LoVo (cell line): ENCODE measurements at regions not wholly inside any gene's neighbourhood (a gene's known extent, or its start where the extent isn't known, plus 50 kb on each side); places are given as distances from the start of the nearest gene placed in this dataset.

Experiments used
- DNase-seq: peaks from one replicate; pipeline ENCODE4 v3.0.0-alpha.2; 2016; ENCODE audit warnings: low spot score

- DNase-seq: no peak
Observed at GRCh38 chr16:80489173-80489572, 51.6 kb upstream of the DYNLRB2 start.

DNA sequence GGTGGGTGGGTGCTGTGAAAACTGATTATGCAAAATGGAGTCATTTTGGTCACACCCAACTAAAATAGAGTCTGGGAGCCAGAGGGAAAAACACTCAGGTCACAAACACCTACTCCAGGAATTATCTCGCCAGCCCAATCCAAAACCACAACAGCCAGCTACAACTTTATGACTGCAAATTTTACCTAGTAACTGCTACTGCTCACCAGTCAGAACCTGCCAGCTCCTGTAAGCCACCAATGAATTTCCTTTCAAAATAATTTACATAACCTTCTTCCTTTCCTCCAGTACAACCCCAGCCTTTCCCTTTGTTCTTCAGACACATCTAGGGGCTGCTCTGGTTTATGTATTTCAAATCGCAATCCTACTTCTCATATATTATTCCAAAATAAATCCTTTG lies 52.6 kb upstream of the DYNLRB2 start:
- DNase-seq: no peak

- no peak for DNase-seq
Observed at GRCh38 chr16:80480664-80481063, 60.1 kb upstream of the DYNLRB2 start.

- DNase-seq: no peak
Observed at GRCh38 chr16:80477838-80478237, 63.0 kb upstream of the DYNLRB2 start.

DNA sequence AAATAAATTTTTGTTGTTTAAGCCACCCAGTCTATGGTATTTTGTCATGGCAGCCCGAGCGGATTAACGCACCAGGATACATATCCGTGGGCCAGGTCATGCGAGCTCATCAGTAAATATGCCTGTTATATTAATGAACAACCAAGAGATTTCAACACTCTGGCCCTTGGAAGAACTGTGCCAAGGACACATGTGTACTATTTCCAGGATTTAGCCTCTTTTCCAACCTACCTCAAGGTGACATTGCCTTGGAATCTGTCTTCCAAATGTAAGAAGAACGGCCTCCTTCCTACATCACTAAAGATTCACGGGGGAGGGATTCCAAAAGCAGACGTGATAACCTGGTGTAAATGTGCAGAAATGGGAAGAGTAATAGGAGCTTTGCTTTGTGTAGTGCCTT lies 72.8 kb upstream of the DYNLRB2 start:
- DNase-seq: no peak

DNA sequence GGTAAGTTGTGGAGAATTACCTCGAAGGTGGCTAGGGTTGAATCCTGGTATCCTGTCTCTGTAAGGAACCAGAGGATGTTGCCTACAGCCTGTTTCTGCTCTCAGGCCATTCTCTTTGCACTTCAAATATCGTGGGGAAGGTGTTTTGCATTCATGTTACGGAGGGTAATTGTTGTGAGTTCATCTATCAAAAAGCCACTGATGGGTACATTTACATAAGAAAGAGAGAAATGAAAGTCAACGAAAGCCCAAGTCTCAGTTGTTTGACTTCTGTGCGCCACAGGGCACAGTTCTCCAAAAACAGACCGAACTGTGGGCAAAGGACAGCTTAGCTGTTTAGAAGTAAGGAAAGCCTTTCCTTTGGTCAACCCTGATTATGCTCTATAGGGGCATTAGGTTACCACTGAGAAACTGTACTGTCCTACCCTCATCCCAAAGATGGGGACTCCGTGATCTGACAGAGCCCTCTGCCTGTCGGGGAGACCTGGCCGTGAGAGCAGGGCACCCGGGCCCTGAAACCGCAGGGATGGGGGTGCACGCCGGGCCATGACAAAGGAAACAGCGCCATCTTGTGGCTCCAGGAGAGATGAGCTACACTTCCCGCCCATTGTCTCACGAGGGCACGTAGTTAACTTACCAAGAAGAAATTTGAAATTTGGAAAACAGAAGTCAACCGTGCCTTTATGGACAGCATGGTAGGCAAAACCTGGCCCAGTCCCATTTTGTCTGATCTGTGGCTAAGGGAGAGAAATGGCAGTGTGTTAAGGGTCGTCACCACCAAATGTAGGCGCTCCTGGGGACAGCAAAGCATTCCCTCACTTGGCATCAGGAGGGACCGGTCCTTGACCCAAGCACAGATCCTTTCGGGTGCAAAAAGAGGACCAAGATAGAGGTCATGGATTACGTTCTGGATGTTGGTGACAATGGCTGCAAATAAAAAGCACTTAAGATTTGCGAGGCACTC lies 74.5 kb upstream of the DYNLRB2 start:
- DNase-seq: peak; percentile 36

- no peak for DNase-seq
Observed at GRCh38 chr16:80463751-80464495, 76.9 kb upstream of the DYNLRB2 start.

DNA sequence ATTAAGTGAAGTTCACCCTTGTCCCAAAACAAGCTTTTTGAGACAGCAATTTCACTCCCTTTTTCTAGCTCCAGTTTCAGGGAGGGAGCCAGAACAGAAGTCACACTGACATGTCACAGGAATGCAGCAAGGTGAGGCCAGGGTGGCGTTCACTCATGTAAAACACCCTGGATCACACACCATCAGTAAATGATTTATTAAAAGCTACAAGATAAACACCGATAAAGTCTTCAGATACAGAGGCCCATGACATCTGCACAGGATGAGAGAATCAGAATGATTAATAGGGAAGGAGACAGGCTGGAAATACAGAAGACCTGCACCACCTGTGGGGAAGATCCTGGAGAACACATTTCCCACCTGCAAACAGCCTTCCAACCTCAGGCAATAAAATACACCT lies 77.5 kb upstream of the DYNLRB2 start:
- no peak for DNase-seq

GRCh38 chr16:80462917-80463316 lies 77.9 kb upstream of the DYNLRB2 start:
- DNase-seq: no peak

- DNase-seq: no peak
Observed at GRCh38 chr16:80460988-80461387, 79.8 kb upstream of the DYNLRB2 start.

- DNase-seq: no peak
Observed at GRCh38 chr16:80459966-80460365, 80.8 kb upstream of the DYNLRB2 start.

DNA sequence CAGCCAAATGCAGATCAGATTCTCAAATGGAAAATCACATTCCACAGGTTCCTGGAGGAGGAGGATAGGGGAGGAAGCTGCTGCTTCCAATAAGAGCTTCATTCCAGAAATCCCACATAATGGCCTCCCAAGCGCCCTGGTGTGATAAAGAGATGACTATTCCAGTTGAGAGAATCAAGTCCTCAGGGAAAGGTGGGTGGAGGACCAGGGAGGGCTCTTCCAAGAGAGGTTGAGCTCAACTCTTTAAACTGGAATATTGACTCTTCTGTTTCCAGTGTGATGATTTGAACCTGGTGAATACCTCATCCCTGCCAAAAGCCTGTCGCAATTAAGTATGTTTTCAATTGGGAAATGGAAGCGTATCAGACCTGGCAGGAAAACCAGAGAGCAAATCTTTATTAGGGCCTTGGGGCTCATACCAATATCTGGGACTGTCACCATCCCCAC lies 81.4 kb upstream of the DYNLRB2 start:
- no peak for DNase-seq

DNA sequence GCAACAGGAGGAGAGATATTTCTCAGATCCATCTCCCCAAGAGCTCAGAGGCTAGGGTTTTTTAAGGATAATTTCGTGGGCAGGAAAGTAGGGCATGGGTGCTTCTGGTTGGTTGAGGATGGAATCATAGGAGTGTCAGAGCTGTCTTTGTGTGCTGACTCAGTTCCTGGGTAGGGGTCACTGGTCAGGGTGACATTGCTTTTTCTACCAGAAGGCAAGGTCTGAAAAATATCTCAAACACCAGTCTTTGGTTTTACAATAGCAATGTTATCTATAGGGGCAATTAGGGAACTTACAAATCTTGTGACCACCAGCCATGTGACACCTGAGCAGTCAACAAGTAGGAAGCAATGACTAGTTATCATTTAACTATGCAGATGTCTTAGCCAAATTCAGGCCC lies 82.9 kb upstream of the DYNLRB2 start:
- DNase-seq: no peak

DNA sequence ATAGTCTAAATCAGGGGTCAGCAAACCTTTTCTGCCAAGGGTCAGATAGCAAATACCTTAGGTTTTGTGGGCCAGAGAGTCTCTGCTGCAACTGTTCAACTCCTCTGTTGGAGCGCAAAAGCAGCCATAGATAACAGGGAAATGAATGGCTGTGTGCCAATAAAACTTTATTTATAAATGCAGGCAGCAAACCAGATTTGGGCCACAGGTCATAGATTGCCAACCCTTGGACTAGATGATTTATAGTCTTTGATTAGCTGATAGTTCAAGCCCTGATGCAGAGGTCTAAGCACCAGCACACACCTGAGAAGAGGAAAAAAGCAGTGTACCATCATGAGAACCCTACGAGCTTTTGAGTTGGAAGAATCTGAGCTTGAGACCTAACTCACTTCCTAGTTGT lies 86.0 kb upstream of the DYNLRB2 start:
- no peak for DNase-seq

- DNase-seq: no peak
Observed at GRCh38 chr16:80449392-80449791, 91.4 kb upstream of the DYNLRB2 start.

- no peak for DNase-seq
Observed at GRCh38 chr16:80447241-80447640, 93.6 kb upstream of the DYNLRB2 start.

DNA sequence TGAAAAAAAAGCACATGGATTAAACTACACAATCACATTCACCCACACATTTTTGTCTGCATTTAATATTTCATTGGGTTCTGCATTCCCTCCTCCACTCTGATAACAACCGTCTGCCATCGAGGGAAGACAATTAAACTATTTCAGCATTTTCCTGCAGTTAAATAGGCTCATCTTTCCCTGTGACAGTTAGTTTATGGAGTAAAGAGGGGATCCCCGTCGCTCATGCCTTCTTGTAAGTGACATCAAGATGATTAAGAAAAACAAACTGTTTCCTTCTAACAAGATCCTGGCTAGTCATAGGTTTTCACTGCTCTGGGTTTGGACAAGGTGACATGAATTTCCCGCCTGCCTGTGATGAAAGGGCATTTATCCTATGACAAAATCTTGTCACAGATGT lies 98.0 kb upstream of the DYNLRB2 start:
- DNase-seq: no peak

DNA sequence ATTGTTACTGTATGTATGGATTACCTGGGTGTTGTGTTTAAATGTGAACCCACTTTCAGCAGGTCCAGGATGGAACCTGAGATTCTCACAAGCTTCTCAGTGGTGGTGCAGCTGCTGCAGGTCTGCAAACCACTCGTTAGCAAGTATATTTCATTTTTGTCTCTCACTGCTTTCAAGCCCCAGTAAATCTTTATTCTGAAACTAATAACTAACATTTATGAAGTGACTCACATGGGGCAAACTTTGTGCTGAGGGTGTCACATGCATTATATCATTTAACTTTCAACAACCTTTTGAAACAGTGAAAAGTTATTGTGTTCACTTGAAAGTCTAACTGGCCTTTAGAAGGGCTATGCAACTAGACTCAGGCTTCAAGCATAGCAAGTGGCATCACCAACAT lies 98.9 kb upstream of the DYNLRB2 start:
- DNase-seq: no peak

- no peak for DNase-seq
Observed at GRCh38 chr16:80440667-80441066, 100.1 kb upstream of the DYNLRB2 start.

GRCh38 chr16:80437707-80438106 lies 103.1 kb upstream of the DYNLRB2 start:
- DNase-seq: no peak

- DNase-seq: no peak
Observed at GRCh38 chr16:80436510-80436909, 104.3 kb upstream of the DYNLRB2 start.

GRCh38 chr16:80433623-80434022 lies 107.2 kb upstream of the DYNLRB2 start:
- DNase-seq: no peak

DNA sequence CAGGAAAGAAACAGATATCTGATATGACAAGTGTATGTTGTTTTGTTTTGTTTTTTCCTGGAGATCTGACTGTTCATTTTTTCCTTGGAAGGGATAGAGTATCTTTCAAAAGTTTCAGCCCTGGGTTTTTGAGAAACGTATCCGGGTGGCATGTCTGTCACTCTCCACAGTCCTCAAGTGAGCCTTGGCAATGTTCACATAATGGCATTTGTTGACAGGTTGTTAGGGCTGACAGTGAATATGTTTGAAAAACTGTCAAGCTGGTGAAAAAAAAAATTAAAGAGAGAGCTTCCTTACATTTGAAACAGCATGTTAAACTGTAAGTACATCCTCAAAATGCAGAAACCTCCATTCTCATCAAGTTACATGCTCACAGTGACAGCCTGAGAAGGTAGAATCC lies 113.0 kb upstream of the DYNLRB2 start:
- DNase-seq: no peak
